H9 (cell line): ENCODE measurements at regions not wholly inside any gene's neighbourhood (a gene's known extent, or its start where the extent isn't known, plus 50 kb on each side); places are given as distances from the start of the nearest gene placed in this dataset.

Experiments used
- DNase-seq: peaks from one replicate; pipeline ENCODE4 v3.0.0-alpha.2; 2017
- H2AFZ ChIP-seq: one replicate; pipeline ENCODE4 v1.6.1; 2013; ENCODE audit warnings: mild to moderate bottlenecking, low read length, control low read depth, moderate library complexity
- H2AK5ac ChIP-seq: 2 replicates; pipeline ENCODE4 v1.6.1; 2013; ENCODE audit warnings: low read length, control low read depth, mixed read lengths; ENCODE audit not compliant: insufficient read length
- H2BK120ac ChIP-seq: one replicate; pipeline ENCODE4 v1.6.1; 2013; ENCODE audit warnings: low read depth, mild to moderate bottlenecking, low read length, control low read depth, inconsistent platforms; ENCODE audit not compliant: poor library complexity, severe bottlenecking
- H2BK12ac ChIP-seq: 2 replicates; pipeline ENCODE4 v1.6.1; 2013; ENCODE audit warnings: low read length, control low read depth, mixed read lengths, low read depth; ENCODE audit not compliant: insufficient read length
- H2BK15ac ChIP-seq: 2 replicates; pipeline ENCODE4 v1.6.1; 2013; ENCODE audit warnings: low read depth, low read length, control low read depth
- H2BK20ac ChIP-seq: one replicate; pipeline ENCODE4 v1.6.1; 2013; ENCODE audit warnings: low read depth, mild to moderate bottlenecking, low read length, control low read depth, inconsistent platforms; ENCODE audit not compliant: poor library complexity, severe bottlenecking
- H2BK5ac ChIP-seq: 2 replicates; pipeline ENCODE4 v1.6.1; 2013; ENCODE audit warnings: low read length, control low read depth, mixed read lengths; ENCODE audit not compliant: insufficient read length
- H3K14ac ChIP-seq: 2 replicates; pipeline ENCODE4 v1.6.1; 2013; ENCODE audit warnings: low read length, control low read depth; ENCODE audit not compliant: insufficient read depth
- H3K18ac ChIP-seq: 2 replicates; pipeline ENCODE4 v1.6.1; 2013; ENCODE audit warnings: low read depth, mild to moderate bottlenecking, mixed read lengths, low read length, control low read depth; ENCODE audit not compliant: insufficient read length
- H3K23ac ChIP-seq: 2 replicates; pipeline ENCODE4 v1.6.1; 2013; ENCODE audit warnings: low read length, control low read depth, mixed read lengths, low read depth; ENCODE audit not compliant: insufficient read length
- H3K23me2 ChIP-seq: 2 replicates; pipeline ENCODE4 v1.6.1; 2013; ENCODE audit warnings: low read depth, mild to moderate bottlenecking, mixed read lengths, low read length, control low read depth; ENCODE audit not compliant: insufficient read length, poor library complexity, severe bottlenecking
- H3K27ac ChIP-seq: 2 replicates; pipeline ENCODE4 v1.5.1; 2013; ENCODE audit warnings: low read length, control low read depth, mixed read lengths, low read depth; ENCODE audit not compliant: insufficient read length
- H3K27me3 ChIP-seq: 2 replicates; pipeline ENCODE4 v1.6.1; 2013; ENCODE audit warnings: low read length, control low read depth, inconsistent platforms; ENCODE audit not compliant: insufficient read depth
- H3K4ac ChIP-seq: 2 replicates; pipeline ENCODE4 v1.6.1; 2013; ENCODE audit warnings: low read depth, mild to moderate bottlenecking, control low read depth, inconsistent platforms, low read length, moderate library complexity
- H3K4me1 ChIP-seq: 2 replicates; pipeline ENCODE4 v1.6.1; 2013; ENCODE audit warnings: low read length, control low read depth, inconsistent platforms; ENCODE audit not compliant: insufficient read depth
- H3K4me2 ChIP-seq: 2 replicates; pipeline ENCODE4 v1.6.1; 2013; ENCODE audit warnings: low read length, control low read depth, mixed read lengths; ENCODE audit not compliant: insufficient read length, insufficient read depth
- H3K56ac ChIP-seq: 2 replicates; pipeline ENCODE4 v1.6.1; 2013; ENCODE audit warnings: low read depth, mild to moderate bottlenecking, mixed read lengths, low read length, control low read depth; ENCODE audit not compliant: insufficient read length
- H3K79me1 ChIP-seq: 2 replicates; pipeline ENCODE4 v1.6.1; 2013; ENCODE audit warnings: low read depth, mild to moderate bottlenecking, moderate library complexity, low read length, control low read depth, inconsistent platforms; ENCODE audit not compliant: insufficient read depth, poor library complexity, severe bottlenecking
- H3K79me2 ChIP-seq: 2 replicates; pipeline ENCODE4 v1.6.1; 2013; ENCODE audit warnings: low read length, control low read depth, inconsistent platforms; ENCODE audit not compliant: insufficient read depth
- H3K9ac ChIP-seq: 2 replicates; pipeline ENCODE4 v1.6.1; 2013; ENCODE audit warnings: low read length, control low read depth, mixed read lengths; ENCODE audit not compliant: insufficient read length; ENCODE audit errors: extremely low read depth
- H3K9me3 ChIP-seq: one replicate; pipeline ENCODE4 v1.6.1; 2013; ENCODE audit warnings: low read depth, low read length, inconsistent platforms; ENCODE audit not compliant: control insufficient read depth
- H3T11ph ChIP-seq: one replicate; pipeline ENCODE4 v1.6.1; 2013; ENCODE audit warnings: mild to moderate bottlenecking, low read length, control low read depth, inconsistent platforms
- H4K20me1 ChIP-seq: one replicate; pipeline ENCODE4 v1.6.1; 2013; ENCODE audit not compliant: control insufficient read depth, insufficient read length, insufficient read depth
- H4K5ac ChIP-seq: 2 replicates; pipeline ENCODE4 v1.6.1; 2013; ENCODE audit warnings: low read depth, mild to moderate bottlenecking, mixed read lengths, low read length, control low read depth; ENCODE audit not compliant: insufficient read length
- H4K8ac ChIP-seq: replicated peaks from 2 replicates; pipeline ENCODE4 v1.6.1; 2013; ENCODE audit warnings: low read length, control low read depth, mixed read lengths, low read depth; ENCODE audit not compliant: insufficient read length
- H4K91ac ChIP-seq: 2 replicates; pipeline ENCODE4 v1.6.1; 2013; ENCODE audit warnings: low read depth, mild to moderate bottlenecking, moderate library complexity, mixed read lengths, low read length, control low read depth; ENCODE audit not compliant: insufficient read length
- H3K27ac Mint-ChIP-seq, 3 experiments: 2 replicates in 2 of 3; 3 replicates in 1 of 3; pipeline ENCODE4 v1.8.0; 2020 to 2021; ENCODE audit warnings: mixed read lengths in 3 of 3, mild to moderate bottlenecking in 1 of 3, moderate library complexity in 1 of 3
- H3K27me3 Mint-ChIP-seq: 2 replicates; pipeline ENCODE4 v1.8.0; 2021; ENCODE audit warnings: low read depth, mild to moderate bottlenecking, moderate library complexity, mixed read lengths
- H3K36me3 Mint-ChIP-seq, 3 experiments: 2 replicates in 2 of 3; 3 replicates in 1 of 3; pipeline ENCODE4 v1.8.0; 2020 to 2021; ENCODE audit warnings: low read depth in 3 of 3, mixed read lengths in 3 of 3; ENCODE audit not compliant: insufficient read depth in 1 of 3
- H3K4me1 Mint-ChIP-seq, 2 experiments: 2 replicates each; pipeline ENCODE4 v1.8.0; 2020; ENCODE audit warnings: mixed read lengths in 2 of 2
- H3K4me3 Mint-ChIP-seq, 2 experiments: 2 replicates in 1 of 2; 3 replicates in 1 of 2; pipeline ENCODE4 v1.8.0; 2020 to 2021; ENCODE audit warnings: mild to moderate bottlenecking in 2 of 2, mixed read lengths in 2 of 2, moderate library complexity in 1 of 2
- H3K9me3 Mint-ChIP-seq, 2 experiments: 2 replicates in 1 of 2; 3 replicates in 1 of 2; pipeline ENCODE4 v1.8.0; 2020; ENCODE audit warnings: mild to moderate bottlenecking in 2 of 2, mixed read lengths in 2 of 2, moderate library complexity in 1 of 2
- CTCF ChIP-seq: fragments of 200-600 bp; sonication (generic); conservative IDR thresholded peaks from 3 replicates; pipeline ENCODE4 v1.8.0; 2021; ENCODE audit warnings: antibody characterized with exemption, mild to moderate bottlenecking
- WGBS: extraction: QIAGEN DNeasy Blood & Tissue Kit; methylation state at CpG from one replicate; pipeline ENCODE4 v1.1.7; 2013; ENCODE audit warnings: missing lambda C conversion rate, low lambda C conversion rate, mixed read lengths; ENCODE audit not compliant: insufficient read length; ENCODE audit errors: extremely low coverage; 5-methylcytosine and 5-hydroxymethylcytosine counted together

- WGBS: no CpG with 5 or more reads among the region's 6 CpGs
These were observed 560.8 kb downstream of the ETS1 start for GRCh38 chr11:128026596-128026995.

More at GRCh38 chr11:128026596-128026995, 560.8 kb downstream of the ETS1 start:
- no peaks in the 10 kb centered on the region for H3K79me2 ChIP-seq
- no peaks in the 10 kb centered on the region for H3K36me3 Mint-ChIP-seq
- H3K23me2 ChIP-seq: no peaks in the 10 kb centered on the region
- no peak overlapping the region for H3T11ph ChIP-seq
- H3K18ac ChIP-seq: no peak overlapping the region
- no peaks in the 10 kb centered on the region; the same call in none of the 2 replicates for H3K27me3 Mint-ChIP-seq
- no peak overlapping the region for H4K5ac ChIP-seq
- no peak overlapping the region for H3K56ac ChIP-seq
- peaks cover 7% of the 10 kb centered on the region in 2 experiments for H3K4me1 Mint-ChIP-seq
- no peaks in the 10 kb centered on the region for H3K9me3 Mint-ChIP-seq
- no peak overlapping the region for H2BK120ac ChIP-seq
- H3K4me2 ChIP-seq: no peak overlapping the region
- no peak overlapping the region for H2AK5ac ChIP-seq
- H3K9me3 ChIP-seq: no peaks in the 10 kb centered on the region
- no peak overlapping the region for H3K9ac ChIP-seq
- H2BK20ac ChIP-seq: no peak overlapping the region
- no peaks in the 10 kb centered on the region for H3K79me1 ChIP-seq
- no peak overlapping the region for H4K8ac ChIP-seq
- no peak overlapping the region for H3K27ac ChIP-seq
- no peak overlapping the region for H4K91ac ChIP-seq
- H3K4me1 ChIP-seq: no peaks in the 10 kb centered on the region; the same call in 1 of the 2 replicates
- no peak overlapping the region for H2BK5ac ChIP-seq
- H3K23ac ChIP-seq: no peak overlapping the region
- no peak for DNase-seq
- no peak overlapping the region for H3K14ac ChIP-seq
- H3K4me3 Mint-ChIP-seq: no peak overlapping the region
- no peaks in the 10 kb centered on the region for H3K27me3 ChIP-seq
- H3K27ac Mint-ChIP-seq: no peak overlapping the region
- no peak for TF ChIP-seq CTCF
- H2BK12ac ChIP-seq: no peak overlapping the region
- H2AFZ ChIP-seq: no peak overlapping the region
- H4K20me1 ChIP-seq: no peaks in the 10 kb centered on the region
- no peak overlapping the region for H3K4ac ChIP-seq
- no peak overlapping the region for H2BK15ac ChIP-seq
